HG03342 (cell line): ENCODE measurements at regions not wholly inside any gene's neighbourhood (a gene's known extent, or its start where the extent isn't known, plus 50 kb on each side); places are given as distances from the start of the nearest gene placed in this dataset.

Source experiments
- ATAC-seq: cut with Tn5 transposase; IDR thresholded peaks from one replicate; pipeline ENCODE4 v1.9.1; 2021; ENCODE audit warnings: mild to moderate bottlenecking, moderate library complexity; ENCODE audit not compliant: unreplicated experiment

- no peak for ATAC-seq
Measured at GRCh38 chr6:134469702-134470456, 152.0 kb upstream of the SGK1 start.

DNA sequence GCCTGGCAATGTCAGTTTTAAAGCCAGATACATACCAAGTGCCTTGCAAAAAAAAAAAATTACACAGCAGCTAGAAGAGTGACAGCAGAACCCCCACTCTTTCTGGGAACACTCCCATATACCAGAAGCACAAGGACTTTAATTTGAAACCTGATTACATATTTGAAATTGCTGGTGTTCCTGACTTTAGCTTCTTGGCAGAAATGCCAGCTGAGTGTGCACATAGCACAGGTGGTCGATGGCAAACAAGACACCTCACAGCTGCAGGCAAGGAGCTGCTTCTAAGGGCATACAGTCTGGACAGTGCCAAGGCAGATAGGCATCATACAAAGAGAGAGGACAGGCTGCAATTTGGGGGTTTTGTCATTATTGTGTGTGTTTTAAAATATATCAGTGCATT, 150.7 kb upstream of the SGK1 start:
- no peak for ATAC-seq

- no peak for ATAC-seq
Measured at GRCh38 chr6:134467620-134468019, 149.7 kb upstream of the SGK1 start.

- no peak for ATAC-seq
Measured at GRCh38 chr6:134466771-134467525, 149.0 kb upstream of the SGK1 start.

- no peak for ATAC-seq
Measured at GRCh38 chr6:134464690-134465411, 146.9 kb upstream of the SGK1 start.

DNA sequence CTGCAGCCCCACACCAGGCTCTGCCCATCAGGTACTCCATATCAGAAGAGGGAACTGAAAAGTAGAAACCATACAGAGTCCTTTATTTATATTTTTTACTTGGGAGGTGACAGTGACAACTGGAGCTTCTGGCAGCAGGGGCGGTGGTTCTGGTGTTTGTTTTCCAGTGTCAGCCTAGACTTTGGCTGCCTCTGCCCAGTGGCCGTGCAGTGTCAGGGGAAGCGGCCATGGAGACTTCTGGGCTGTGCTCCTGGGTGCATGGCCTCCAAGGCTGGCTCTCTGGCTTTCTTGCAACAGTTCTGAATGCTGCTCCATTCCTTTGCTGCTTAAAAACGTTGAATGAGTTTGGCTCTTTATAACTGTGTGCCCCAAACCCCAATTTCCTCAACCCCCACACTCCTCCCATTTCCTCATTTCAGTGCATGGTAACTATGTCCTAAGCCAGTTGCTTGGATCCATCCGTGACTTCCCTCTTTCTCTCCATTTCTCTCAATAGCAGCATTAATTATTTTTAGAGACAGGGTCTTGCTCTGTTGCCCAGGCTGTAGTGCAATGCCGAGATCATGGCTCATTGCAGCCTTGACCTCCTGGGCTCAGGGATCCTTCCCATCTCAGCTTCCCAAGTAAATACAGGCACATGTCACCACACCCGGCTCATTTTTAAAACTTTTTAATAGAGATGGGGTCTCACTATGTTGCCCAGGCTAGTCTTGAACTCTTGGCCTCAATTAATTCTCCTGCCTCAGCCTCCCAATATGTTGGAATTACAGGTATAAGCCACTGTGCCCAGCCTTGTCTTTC, 141.1 kb upstream of the SGK1 start:
- no peak for ATAC-seq

- ATAC-seq, result no peak
Measured at GRCh38 chr6:134457941-134458340, 140.0 kb upstream of the SGK1 start.

DNA sequence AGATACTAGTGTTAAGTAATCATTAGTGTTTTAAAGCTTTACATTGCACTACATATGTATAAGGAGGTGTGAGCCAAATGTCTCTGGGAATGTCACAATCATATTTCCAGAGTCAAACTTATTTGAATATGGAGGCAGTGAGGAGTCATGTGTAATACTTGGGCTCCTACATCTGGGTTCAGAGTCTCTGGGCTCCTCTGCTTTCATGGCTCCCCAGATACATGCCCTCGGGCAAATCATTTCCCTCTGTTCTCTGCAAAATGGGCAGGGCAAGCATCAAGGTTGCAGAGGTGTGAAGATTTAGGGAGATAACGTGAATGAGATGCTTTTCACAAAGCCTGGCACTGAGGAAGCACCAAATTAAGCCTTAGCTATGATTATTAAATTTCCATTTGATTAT, 138.3 kb upstream of the SGK1 start:
- no peak for ATAC-seq

DNA sequence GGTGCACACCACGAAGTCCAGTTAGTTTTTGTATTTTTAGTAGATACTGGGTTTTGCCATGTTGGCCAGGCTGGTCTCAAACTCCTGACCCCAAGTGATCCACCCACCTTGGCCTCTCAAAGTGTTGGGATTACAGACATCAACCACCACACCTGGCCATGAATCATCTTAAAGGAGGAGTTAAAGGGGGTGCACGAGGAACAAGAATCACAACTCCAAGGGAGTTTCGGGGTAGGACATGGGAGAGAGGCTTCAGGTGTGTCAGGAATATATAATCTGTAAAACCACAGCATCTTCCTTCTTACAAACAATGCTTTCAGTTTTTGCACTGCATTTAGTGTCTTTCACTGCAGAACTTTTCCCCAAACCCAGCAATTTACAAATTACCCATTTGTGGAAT, 137.4 kb upstream of the SGK1 start:
- no peak for ATAC-seq

DNA sequence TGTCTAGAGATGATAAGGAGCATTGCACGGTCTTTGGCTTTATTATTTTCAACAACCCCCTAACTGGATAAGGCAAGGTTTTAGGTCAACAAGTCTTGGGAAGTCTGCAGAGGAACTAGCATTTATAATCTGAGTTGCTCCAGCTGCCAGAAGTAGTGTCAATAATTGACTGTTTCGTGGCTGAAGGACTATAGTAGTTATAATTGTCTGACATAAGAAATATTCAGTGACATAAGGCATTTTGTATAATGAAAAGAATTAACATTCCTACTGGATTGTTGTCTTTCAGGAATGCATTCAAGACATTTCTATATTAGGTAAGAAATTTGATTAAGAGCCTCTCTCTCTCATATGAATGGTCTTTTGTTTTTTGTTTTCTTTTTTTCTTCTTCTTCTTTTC, 136.9 kb upstream of the SGK1 start:
- ATAC-seq, result no peak

- no peak for ATAC-seq
Measured at GRCh38 chr6:134453792-134454510, 136.0 kb upstream of the SGK1 start.

DNA sequence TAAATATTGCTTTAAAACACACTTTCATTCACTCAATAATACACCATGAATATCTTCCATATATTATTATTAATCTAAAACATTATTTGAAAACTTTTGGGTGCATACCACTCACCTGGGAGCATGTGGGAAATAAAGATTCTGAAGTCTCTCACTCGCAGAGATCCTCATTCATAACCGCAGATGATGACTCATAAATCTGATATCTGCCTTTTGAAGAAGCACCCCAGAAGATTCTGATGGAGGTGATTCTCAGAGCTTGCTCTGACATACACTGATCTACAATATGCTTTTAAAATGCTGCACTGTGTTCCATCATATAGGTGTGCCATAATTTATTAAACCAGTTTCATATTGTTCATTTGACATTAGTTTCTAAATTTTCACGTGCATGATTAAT, 135.0 kb upstream of the SGK1 start:
- no peak for ATAC-seq

DNA sequence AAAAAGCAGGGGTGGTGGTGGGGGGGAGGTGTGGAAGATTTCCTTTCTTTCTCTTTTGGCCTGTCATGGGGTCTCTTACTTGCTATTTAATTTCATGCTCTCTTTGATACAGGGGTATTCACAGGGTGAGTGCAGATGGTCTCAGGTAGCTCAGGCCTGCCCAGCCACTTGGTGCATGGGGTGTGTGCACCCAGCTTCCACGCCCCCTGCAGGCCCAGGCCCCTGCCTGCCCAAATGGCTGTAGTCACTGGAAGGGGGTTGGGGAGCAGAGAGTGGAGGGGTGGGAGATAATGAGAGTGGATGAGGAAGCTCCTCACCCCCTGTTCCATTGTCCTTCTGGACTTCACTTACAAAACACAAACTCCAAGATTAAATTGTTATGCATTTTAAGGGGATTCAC, 133.6 kb upstream of the SGK1 start:
- no peak for ATAC-seq

DNA sequence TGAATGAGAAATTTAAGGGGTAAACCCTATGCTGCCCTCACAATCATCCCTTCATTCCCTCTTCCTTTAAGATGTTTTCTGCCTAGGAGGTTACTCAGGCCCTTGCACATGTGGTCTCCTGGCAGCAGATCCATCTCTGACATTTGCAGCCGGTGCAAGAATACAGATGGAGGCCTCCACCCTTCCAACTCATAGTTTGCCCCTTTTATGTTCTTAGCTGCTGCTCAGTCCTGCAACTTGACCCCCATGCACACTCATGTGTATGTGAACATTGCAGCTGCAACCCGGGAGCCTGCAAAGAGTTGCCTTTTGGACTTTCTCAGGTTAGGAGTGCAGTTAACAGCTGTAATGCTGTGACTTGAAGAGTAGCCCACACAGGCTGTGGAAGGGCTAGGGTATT, 131.9 kb upstream of the SGK1 start:
- no peak for ATAC-seq

GRCh38 chr6:134449004-134449403, 131.1 kb upstream of the SGK1 start:
- ATAC-seq, result no peak

- no peak for ATAC-seq
Measured at GRCh38 chr6:134447883-134448387, 130.0 kb upstream of the SGK1 start.

DNA sequence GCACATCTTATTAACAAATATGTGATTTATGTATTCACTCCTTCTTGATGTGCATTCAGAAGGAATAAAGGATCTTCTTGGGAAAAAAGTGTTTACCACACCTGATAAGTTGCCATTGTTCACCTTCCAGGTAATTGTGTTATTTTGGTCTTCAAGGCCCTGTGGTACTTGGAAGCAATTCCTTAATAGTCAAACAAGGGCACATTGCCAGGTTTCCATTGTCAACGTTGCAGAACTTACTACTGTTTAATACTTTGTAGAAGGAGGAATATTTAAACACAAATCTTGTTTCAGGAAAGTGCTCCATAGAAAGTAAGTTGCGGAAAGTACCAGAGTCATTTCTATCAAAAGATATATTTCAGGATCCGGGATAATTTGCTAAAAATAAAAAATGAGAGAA, 129.5 kb upstream of the SGK1 start:
- ATAC-seq, result no peak

- ATAC-seq, result no peak
Measured at GRCh38 chr6:134446896-134447295, 129.0 kb upstream of the SGK1 start.

GRCh38 chr6:134446218-134446848, 128.4 kb upstream of the SGK1 start:
- ATAC-seq, result no peak

DNA sequence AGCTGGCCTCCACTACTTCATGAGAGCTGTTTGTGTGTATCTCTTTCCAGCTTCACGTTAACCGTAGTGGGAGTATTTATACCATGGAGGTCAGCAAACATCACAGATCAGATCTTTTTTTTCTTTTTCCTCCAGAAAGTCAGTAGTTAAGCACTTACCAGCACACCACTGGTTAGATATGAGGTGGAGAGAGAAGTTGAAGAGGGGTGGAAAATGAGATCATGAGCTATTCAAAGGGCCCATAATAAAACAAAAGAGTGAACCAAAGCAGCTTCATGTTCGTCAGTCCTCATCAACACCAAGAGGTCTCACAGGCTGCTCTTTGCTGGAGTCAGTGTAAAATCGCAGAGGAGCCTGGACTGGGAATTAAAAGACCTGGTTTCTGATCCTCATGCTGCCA, 125.1 kb upstream of the SGK1 start:
- ATAC-seq, result no peak
